Colonic mucosa (tissue), 4 donors: ENCODE measurements at regions not wholly inside any gene's neighbourhood (a gene's known extent, or its start where the extent isn't known, plus 50 kb on each side); places are given as distances from the start of the nearest gene placed in this dataset.
"Not testable (repeated sequence)": the region's sequence is repeated elsewhere in the genome, so short reads cannot be mapped to it uniquely, and the experiment has no call there.

Source experiments
- DNase-seq: peaks from one replicate; pipeline ENCODE4 v3.0.0-alpha.2; 2020
- H3K27ac ChIP-seq: fragments of 200-600 bp; one replicate; pipeline ENCODE4 v1.8.0; 2021
- H3K27me3 ChIP-seq: fragments of 200-600 bp; one replicate; pipeline ENCODE4 v1.8.0; 2021
- H3K36me3 ChIP-seq: fragments of 200-600 bp; one replicate; pipeline ENCODE4 v1.8.0; 2021
- H3K4me1 ChIP-seq: fragments of 200-600 bp; one replicate; pipeline ENCODE4 v1.8.0; 2021; ENCODE audit warnings: mild to moderate bottlenecking
- H3K4me3 ChIP-seq: fragments of 200-600 bp; one replicate; pipeline ENCODE4 v1.8.0; 2021
- H3K9ac ChIP-seq, 2 donors: one replicate each; pipeline ENCODE4 v1.7.0; 2013; ENCODE audit warnings: control low read depth in 2 of 2, low read depth in 2 of 2, low read length in 2 of 2
- H3K9me3 ChIP-seq: fragments of 200-600 bp; one replicate; pipeline ENCODE4 v1.8.0; 2021
- intact Hi-C: fragments of 100-400 bp; cut with DNase I; formaldehyde crosslinking; loops from one replicate; pipeline ENCODE4 v1.14.1; 2022
- TF ChIP-seq, protein P1 (sequence below): fragments of 200-600 bp; IDR thresholded peaks from one replicate; pipeline ENCODE4 v1.8.0; 2022; ENCODE audit warnings: antibody characterized with exemption, mild to moderate bottlenecking
- donor health status: healthy.
- donor health status: DM: no; HTN: no; CAD: no.
- donor health status: DM: no; HTN: no; CAD: no.

DNA sequence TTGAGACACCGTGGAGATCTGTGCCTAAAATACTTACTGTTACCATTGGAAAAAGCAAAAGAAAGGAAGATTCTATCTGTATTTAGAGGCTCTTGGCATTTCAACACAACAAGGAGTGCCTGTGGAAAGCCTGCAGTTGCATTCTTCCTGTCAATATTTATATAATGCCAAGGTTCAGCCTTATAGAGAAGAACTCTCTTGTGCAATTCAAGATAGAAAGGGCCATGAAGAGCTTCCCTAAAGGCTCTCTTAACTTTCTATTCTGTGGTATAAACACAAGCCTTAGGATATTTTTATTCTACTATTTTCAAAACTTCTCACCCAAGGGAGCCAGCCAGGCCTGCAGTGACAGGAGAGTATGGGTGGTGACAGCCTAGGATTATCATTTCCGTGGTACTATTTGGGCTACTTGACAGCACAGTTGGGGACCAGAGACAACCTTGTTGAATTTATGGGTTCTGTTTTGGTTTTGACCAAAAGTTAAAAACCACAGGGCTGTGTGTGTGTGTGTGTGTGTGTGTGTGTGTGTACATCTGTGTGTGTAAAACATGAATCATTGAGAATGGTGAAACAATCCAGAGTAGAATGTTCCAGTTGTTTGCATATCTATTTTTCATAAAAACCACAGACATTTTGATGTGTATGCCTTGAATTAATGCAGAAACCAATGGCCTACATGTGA, 700.9 kb upstream of the SLC35B3 start:
- Histone ChIP-seq H3K27ac (no peak overlapping the region), H3K9me3 (no peaks in the 10 kb centered on the region), H3K27me3 (no peaks in the 10 kb centered on the region), H3K4me1 (no peaks in the 10 kb centered on the region), H3K4me3 (no peak overlapping the region), H3K9ac (no peak overlapping the region), H3K36me3 (no peaks in the 10 kb centered on the region)
- DNase-seq: no peak
- TF ChIP-seq, protein P1, sequence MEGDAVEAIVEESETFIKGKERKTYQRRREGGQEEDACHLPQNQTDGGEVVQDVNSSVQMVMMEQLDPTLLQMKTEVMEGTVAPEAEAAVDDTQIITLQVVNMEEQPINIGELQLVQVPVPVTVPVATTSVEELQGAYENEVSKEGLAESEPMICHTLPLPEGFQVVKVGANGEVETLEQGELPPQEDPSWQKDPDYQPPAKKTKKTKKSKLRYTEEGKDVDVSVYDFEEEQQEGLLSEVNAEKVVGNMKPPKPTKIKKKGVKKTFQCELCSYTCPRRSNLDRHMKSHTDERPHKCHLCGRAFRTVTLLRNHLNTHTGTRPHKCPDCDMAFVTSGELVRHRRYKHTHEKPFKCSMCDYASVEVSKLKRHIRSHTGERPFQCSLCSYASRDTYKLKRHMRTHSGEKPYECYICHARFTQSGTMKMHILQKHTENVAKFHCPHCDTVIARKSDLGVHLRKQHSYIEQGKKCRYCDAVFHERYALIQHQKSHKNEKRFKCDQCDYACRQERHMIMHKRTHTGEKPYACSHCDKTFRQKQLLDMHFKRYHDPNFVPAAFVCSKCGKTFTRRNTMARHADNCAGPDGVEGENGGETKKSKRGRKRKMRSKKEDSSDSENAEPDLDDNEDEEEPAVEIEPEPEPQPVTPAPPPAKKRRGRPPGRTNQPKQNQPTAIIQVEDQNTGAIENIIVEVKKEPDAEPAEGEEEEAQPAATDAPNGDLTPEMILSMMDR: no peak
- intact Hi-C loops: no loop called here

- Histone ChIP-seq H3K36me3 (no peaks in the 10 kb centered on the region), H3K4me1 (no peaks in the 10 kb centered on the region), H3K4me3 (no peak overlapping the region), H3K27ac (no peak overlapping the region), H3K9me3 (no peaks in the 10 kb centered on the region), H3K27me3 (no peaks in the 10 kb centered on the region), H3K9ac (no peak overlapping the region)
- no peak for DNase-seq
- intact Hi-C loops: no loop called here
- TF ChIP-seq, protein P1: no peak
Observed at GRCh38 chr6:9131616-9132015, 696.3 kb upstream of the SLC35B3 start.

DNA sequence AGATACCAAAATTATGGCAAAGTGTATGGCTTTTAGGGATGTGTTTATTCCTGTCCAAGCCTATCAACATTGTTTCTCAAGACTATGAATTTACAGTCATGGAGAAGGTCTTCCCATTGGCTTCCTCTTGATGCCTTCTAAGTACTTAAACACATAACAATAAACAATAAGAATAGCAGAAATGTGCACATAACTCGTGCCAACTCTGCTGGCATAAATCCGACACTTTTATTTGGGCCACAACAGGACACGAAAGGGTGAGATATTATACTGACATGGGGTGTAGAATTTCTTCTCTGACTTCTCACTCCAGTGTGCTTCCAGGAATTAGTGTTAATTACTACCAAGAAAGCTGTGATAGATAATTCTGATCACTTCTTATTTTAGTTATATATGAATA, 695.9 kb upstream of the SLC35B3 start:
- TF ChIP-seq, protein P1: no peak
- H3K27me3 ChIP-seq: no peaks in the 10 kb centered on the region
- H3K9me3 ChIP-seq: no peaks in the 10 kb centered on the region
- H3K36me3 ChIP-seq: no peaks in the 10 kb centered on the region
- H3K4me3 ChIP-seq: no peak overlapping the region
- H3K4me1 ChIP-seq: no peaks in the 10 kb centered on the region
- no peak for DNase-seq
- intact Hi-C loops: no loop called here
- no peak overlapping the region for H3K27ac ChIP-seq
- no peak overlapping the region for H3K9ac ChIP-seq

DNA sequence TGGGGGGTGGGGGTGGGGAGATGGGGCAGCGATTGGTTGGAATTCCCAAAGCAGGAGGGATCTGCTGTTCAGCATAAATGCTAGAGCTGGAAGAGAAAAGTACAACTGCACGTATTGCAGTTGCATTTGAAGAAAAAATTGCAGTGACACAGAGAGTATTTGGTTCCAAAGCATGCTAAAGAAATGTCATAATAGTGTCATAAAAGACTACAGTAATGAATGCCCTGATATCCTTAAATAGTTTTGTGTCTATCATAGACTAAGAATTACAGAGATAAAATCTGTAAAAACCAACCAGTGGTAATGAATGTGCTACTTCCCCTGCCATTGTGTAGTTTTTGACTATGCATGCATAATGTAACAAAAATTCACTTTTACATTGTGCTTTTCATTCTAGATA, 693.6 kb upstream of the SLC35B3 start:
- Histone ChIP-seq H3K27me3 (no peaks in the 10 kb centered on the region), H3K4me3 (no peak overlapping the region), H3K9me3 (no peaks in the 10 kb centered on the region), H3K27ac (no peak overlapping the region), H3K9ac (no peak overlapping the region), H3K4me1 (no peaks in the 10 kb centered on the region), H3K36me3 (no peaks in the 10 kb centered on the region)
- TF ChIP-seq, protein P1: no peak
- intact Hi-C loops: no loop called here
- no peak for DNase-seq

DNA sequence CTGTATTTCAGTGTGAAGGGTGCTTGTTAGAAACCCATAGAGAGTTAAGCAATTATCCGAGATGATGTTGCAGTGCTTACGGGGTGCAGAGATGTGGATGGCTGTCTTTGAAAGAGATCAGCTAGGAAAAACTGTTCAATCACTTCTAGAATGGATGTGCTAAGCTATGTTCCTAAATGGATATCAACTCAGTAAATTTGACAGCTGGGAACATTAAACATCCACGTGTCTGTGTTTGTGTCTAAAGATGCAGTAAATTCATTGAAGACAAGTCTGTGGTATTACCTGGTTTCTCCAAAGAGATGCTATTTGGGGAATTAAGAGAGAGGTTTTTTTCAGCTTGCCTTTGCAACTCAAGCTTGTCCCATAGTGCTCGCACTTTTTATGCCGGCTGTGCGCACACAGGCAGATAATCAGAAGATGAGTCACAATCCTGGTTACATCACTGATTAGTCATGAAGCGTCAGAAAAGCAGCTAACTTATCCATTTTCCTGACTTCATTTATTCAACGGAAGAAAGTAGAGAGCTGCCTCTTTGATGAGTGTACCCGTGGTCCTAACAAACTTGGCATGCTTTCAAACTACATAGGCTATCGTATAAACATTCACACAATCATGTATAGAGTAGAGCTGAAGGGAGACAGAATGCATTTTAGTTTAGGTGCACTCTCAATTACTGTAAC, 691.7 kb upstream of the SLC35B3 start:
- TF ChIP-seq, protein P1: no peak
- Histone ChIP-seq H3K36me3 (no peaks in the 10 kb centered on the region), H3K27ac (no peak overlapping the region), H3K4me1 (no peaks in the 10 kb centered on the region), H3K27me3 (no peaks in the 10 kb centered on the region), H3K9ac (no peak overlapping the region), H3K9me3 (no peaks in the 10 kb centered on the region), H3K4me3 (no peak overlapping the region)
- DNase-seq: no peak
- intact Hi-C loops: no loop called here

- H3K27me3 ChIP-seq, H3K36me3 ChIP-seq, H3K9ac ChIP-seq, intact Hi-C loops, H3K27ac ChIP-seq, H3K9me3 ChIP-seq, DNase-seq, H3K4me1 ChIP-seq, H3K4me3 ChIP-seq: not testable (repeated sequence)
Observed at GRCh38 chr6:9126034-9126433, 690.7 kb upstream of the SLC35B3 start.
